Right ventricle myocardium inferior (tissue), 1 donor: ENCODE measurements at regions not wholly inside any gene's neighbourhood (a gene's known extent, or its start where the extent isn't known, plus 50 kb on each side); places are given as distances from the start of the nearest gene placed in this dataset.
A peak's percentile ranks its signal among the peaks of the same experiment; 100 is the strongest.

Experiments
- ATAC-seq: fragments of 200-7000 bp; cut with Tn5 transposase; one replicate; pipeline ENCODE4 v1.9.1; 2020; ENCODE audit warnings: mild to moderate bottlenecking, moderate library complexity
- DNase-seq: peaks from one replicate; pipeline ENCODE4 v3.0.0; 2021; ENCODE audit errors: missing footprints
- intact Hi-C: fragments of 100-400 bp; cut with DNase I; formaldehyde crosslinking; loops from one replicate; pipeline ENCODE4 v1.11.0; 2022
- donor health status: DM: no; HTN: yes; CAD: no; lungs with severe emphysema.

DNA sequence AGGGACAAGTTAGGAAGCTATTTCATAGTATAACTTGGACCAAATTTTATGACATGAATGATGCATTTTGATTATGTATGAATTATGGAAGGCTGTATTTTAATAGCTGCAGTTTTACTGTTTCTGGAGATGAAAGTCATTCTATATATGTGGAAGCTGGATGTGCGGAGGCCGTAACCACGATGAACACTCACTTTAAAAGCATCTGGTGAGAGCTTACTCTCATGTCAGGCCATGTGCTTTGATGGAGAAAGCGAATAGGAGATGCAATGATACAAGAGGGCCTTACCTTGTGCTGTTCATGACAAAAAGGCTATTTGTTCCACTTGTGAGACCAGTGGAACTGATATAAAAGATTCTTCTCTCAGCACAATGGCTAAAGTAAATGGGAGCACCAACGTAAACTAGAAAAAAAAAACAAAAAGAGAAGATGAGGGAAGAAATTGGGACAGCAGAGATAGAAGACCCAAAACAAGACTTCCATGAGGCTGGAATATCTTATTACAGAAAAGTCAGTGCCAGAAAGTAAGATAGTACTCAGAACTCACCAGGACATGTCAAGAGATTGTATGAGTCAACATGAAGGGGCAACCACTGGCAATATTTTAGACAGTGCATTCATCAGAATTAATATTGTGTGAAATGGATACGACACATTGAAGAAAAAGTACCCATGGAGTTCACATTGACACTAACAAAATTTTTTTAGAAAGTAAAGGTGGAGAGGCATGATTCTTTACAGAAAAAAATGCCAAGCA is 63.3 kb upstream of the GAB1 start:
- ATAC-seq (no peak), DNase-seq (no peak)
- intact Hi-C loops, result loop anchor here (10.0 kb wide), 1 partner anchor 49 kb away; no protein-coding TSS in a partner anchor

DNA sequence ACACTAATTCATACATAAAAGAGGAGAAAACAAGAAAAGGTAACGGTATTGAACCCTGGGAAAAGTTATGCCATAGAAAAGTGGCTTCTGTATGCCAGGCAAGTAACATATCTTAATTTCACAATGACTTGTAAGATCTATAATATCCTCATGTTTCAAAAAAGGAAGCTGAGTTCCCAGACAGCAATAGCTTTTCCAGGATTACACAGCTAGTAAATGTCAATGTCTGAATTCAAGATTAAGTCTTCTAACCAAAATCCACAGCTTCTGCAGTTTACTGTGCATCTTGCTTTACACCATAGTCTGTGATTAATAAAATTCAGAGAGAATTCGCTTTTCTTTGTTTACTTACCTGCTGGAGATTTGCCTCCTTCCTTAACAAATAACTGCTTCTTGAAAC is 55.8 kb upstream of the GAB1 start:
- ATAC-seq (no peak), DNase-seq (no peak)
- intact Hi-C loops, result no loop called here

DNA sequence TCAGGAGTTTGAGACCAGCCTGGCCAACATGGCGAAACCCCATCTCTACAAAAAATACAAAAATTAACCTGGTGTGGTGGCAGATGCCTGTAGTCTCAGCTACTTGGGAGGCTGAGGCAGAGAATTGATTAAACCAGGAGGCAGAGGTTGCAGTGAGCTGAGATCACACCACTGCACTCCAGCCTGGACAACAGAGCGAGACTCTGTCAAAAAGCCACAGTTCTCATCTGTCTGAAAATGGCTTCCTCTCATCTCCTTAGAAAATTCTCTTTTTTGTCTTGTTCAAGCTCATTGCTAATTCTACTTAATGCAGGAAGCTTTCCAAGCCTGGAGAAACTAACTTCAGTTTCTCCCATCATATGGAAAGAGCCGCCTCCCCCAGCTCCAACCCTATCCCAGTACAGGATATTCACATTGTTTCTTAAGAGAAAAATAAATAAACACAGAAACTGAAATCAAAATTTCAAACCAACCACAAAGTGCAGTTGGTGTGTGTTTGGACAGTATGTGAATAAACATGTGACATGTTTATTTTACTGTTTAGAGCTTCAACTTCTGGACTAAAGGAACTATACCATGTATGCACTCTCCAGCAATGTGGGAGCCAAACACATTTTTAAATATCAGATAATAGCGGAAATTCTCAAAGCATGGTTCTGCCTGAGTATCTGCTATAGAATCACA is 55.0 kb upstream of the GAB1 start:
- intact Hi-C loops, result no loop called here
- ATAC-seq, result no peak
- DNase-seq, result no peak

DNA sequence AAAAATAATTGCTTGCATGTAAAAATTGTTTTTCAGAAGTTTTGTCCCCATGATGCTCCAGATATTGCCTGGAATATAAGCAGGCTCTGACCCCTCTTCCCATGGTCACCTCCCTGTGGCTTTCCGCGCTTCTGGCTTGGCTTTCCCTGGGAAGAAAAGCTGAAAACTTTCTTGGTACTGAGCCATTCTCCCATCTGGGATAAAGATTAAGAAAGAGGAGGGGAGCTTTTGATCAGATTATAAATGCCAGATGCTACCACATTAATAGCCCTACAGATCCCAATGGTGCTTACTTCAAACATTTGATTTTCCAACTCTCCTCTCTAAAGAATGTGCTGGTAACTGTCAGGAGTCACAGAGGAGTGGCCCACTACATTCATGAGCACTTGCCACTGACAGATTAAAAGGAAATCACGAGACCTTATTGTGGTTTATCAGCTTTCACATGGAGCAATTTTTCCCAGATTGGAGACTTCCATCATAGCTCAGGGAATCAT is 54.4 kb upstream of the GAB1 start:
- DNase-seq (no peak), ATAC-seq (peak; percentile 75)
- intact Hi-C loops, result no loop called here

DNA sequence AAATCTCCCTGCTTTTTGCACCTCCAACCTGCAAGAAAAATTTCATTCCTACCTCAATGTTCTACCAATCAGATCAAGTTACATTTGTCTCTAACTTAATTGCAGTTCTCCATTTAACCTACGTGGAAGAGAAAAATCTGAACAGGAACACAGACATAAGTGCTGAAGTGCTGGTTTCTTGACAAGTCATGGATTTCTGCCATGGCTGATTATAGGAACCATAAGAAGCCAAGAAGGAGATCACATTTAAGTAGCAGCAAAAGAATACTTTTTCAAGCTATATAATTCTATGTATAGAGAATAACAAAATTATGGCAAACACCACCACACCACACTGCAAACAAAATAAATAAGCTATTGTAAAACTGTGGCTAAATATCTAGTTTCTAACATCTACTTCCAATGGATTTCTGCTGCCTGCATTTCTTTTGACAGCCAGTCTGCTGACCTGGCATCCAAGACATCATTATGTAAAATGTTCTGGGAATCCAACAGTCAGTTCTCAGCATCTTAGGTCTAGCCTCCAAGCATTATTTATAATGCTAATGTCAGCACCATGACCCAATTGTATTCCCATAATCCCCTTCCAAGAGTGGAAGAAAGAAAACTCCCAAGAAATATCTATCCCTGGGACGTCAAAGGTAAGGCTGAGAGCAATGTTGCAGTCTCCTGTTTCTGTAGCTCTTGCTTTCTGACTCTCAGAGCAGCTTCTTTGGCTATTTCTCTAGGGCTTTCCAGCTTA is 50.8 kb upstream of the GAB1 start:
- ATAC-seq (peak; percentile 65), DNase-seq (no peak)
- intact Hi-C loops, result no loop called here

DNA sequence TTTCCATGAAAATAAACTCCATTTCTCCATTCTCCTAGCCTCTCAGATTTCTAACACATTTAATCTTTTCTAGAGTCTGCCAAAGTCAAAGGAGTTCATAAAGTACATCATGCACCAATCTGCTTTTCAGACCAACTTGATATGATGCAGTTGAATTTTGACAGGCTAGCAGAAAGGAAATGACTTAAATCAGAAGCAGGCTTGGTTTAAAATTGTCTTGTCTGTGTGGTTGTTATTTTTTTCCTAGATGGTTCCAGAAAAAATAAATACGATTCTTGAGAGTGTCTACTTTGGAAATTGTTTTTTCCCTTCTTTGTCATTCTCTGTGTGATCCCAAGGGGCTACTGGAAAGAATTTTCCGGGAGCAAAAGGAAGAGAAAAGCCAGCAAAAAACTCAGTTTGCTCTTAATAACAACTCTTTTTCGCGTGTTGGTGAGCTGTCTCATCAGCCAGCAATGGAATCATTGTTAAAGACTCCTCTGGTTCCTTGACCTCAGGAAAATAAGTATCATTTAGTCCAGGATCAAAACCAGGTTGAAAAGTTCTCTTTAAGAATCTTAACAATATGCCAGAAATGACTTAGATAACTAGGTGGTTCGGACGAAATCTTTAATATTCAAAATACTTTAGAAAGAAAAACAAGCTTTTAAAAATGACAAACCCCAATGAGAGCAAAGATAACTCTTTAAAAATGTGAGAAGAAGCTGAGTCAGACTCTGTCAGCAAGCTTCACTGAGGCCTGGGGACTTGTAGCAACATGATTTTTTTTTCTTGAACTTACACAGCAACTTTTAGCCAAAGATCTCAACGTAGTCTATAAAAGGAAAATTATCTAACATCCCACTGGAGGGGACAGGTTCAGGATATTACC is 49.7 kb upstream of the GAB1 start:
- intact Hi-C loops, result no loop called here
- DNase-seq (no peak), ATAC-seq (peak; percentile 67)
